Epidermal melanocyte (primary cell): ENCODE measurements at regions not wholly inside any gene's neighbourhood (a gene's known extent, or its start where the extent isn't known, plus 50 kb on each side); places are given as distances from the start of the nearest gene placed in this dataset.

Experiments used
- DNase-seq: peaks from one replicate; pipeline ENCODE4 v3.0.0; 2011; ENCODE audit warnings: low spot score; ENCODE audit not compliant: insufficient read length

DNA sequence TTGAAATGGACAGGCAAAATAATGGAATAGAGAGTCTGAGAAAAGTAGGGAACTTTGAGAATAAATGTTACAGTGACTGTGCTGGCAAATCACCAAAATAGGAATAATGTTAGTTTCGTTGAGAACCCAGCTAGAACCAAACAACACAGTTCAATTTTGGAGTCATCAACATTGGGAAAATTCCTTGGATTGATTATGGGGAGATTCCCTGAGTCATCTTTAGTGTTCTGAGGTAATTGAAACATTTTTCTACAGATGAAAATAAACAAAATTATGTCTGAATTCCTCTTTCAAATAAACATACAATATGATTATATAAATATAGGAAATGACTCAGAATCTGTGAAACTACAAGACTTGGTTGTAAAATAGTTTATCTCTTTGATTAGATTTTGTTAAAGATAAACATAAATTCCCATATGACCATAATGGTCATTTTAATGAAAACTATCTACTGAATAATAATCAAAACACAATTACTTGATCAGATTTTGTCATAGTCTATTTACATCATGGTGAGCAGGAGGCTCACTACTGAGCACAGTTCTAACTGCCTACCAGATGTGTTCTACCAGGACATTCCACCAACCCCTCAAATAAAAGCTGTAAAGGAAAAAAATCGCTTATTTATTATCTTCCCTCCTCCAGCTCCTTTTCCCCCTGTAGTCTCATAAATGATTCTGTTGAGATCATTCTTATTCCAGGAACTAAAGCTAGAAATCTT, 51.4 kb upstream of the GABRA2 start:
- no peak for DNase-seq
